HCT116 (cell line): ENCODE measurements at regions not wholly inside any gene's neighbourhood (a gene's known extent, or its start where the extent isn't known, plus 50 kb on each side); places are given as distances from the start of the nearest gene placed in this dataset.

Experiments used
- ATAC-seq: fragments of 200-7000 bp; cut with Tn5 transposase; 2 replicates; pipeline ENCODE4 v1.9.1; 2020; ENCODE audit warnings: mild to moderate bottlenecking, moderate library complexity
- BruUV-seq: library from RNA; stranded (reverse); fragments of 400-500 nt; replicated peaks from 2 replicates; lab custom pipeline; 2021; lab: Mats Ljungman, UMichigan
- CTCF ChIA-PET: fragments of 300-600 bp; sonication (Branson Sonifier 250); formaldehyde crosslinking; loops from one replicate; lab custom pipeline; 2021; ENCODE audit warnings: antibody characterized with exemption; lab: Charles Lee
- POLR2A ChIA-PET: fragments of 300-600, 350-600 bp; sonication (Branson Sonifier 250); formaldehyde crosslinking; loops from one replicate; lab custom pipeline; 2021; ENCODE audit warnings: antibody characterized with exemption; lab: Charles Lee
- RAD21 ChIA-PET, 2 experiments: fragments of 300-600 bp; sonication (Branson Sonifier 250); formaldehyde crosslinking; loops; one replicate each; lab custom pipeline; 2023; ENCODE audit warnings: low total read pairs in 2 of 2; ENCODE audit not compliant: uncharacterized antibody in 2 of 2, unreplicated experiment in 2 of 2, low non-redundant PET in 1 of 2; lab: Charles Lee
- DNase-seq: peaks from one replicate; pipeline ENCODE4 v3.0.0-alpha.2; 2010; ENCODE audit warnings: low read depth, low spot score
- H2AFZ ChIP-seq: fragments of 200-600 bp; shearing (Covaris generic), sonication (generic); 2 replicates; pipeline ENCODE4 v1.6.1; 2017; ENCODE audit warnings: low read depth, mixed run types, mixed read lengths, antibody characterized with exemption, low read length; ENCODE audit not compliant: poor library complexity, severe bottlenecking
- H3K27ac ChIP-seq: 2 replicates; pipeline ENCODE4 v1.5.1; 2012; ENCODE audit warnings: low read depth, low read length
- H3K27me3 ChIP-seq: fragments of 200-600 bp; sonication (generic); 2 replicates; pipeline ENCODE4 v1.6.1; 2016; ENCODE audit warnings: mixed run types, low read length, mixed read lengths; ENCODE audit not compliant: insufficient read depth
- H3K36me3 ChIP-seq, 2 experiments: fragments of 200-500 bp in 1 of 2; fragments of 200-600 bp in 1 of 2; sonication (Bioruptor generic) in 1 of 2; sonication (generic) in 1 of 2; 2 replicates each; pipeline versions ENCODE4 v1.5.1 to v1.6.1; 2014 to 2016; ENCODE audit warnings: low read length in 2 of 2, inconsistent platforms in 1 of 2, mixed read lengths in 1 of 2, mixed run types in 1 of 2; ENCODE audit not compliant: insufficient read depth in 2 of 2, control insufficient read depth in 1 of 2
- H3K4me1 ChIP-seq, 2 experiments: fragments of 200-600 bp in 1 of 2; sonication (generic) in 1 of 2; 2 replicates each; pipeline versions ENCODE4 v1.5.1 to v1.6.1; 2012 to 2017; ENCODE audit warnings: low read length in 2 of 2, inconsistent platforms in 1 of 2, mild to moderate bottlenecking in 1 of 2, mixed read lengths in 1 of 2, mixed run types in 1 of 2, moderate library complexity in 1 of 2; ENCODE audit not compliant: insufficient read depth in 2 of 2, control insufficient read depth in 1 of 2
- H3K4me2 ChIP-seq: fragments of 200-600 bp; sonication (generic); 2 replicates; pipeline ENCODE4 v1.6.1; 2017; ENCODE audit warnings: mixed run types, low read length, mixed read lengths
- H3K4me3 ChIP-seq, 2 experiments: fragments of 200-600 bp in 1 of 2; sonication (generic) in 1 of 2; replicated peaks in 1 of 2; 2 replicates each; pipeline ENCODE4 v1.5.1; 2011 to 2016; ENCODE audit warnings: low read length in 2 of 2, control low read depth in 1 of 2, low read depth in 1 of 2, mild to moderate bottlenecking in 1 of 2, mixed read lengths in 1 of 2, mixed run types in 1 of 2
- H3K79me2 ChIP-seq: fragments of 200-600 bp; sonication (generic); 2 replicates; pipeline ENCODE4 v1.6.1; 2017; ENCODE audit warnings: mild to moderate bottlenecking, mixed run types, low read length, moderate library complexity, mixed read lengths; ENCODE audit not compliant: insufficient read depth
- H3K9ac ChIP-seq: fragments of 200-600 bp; sonication (generic); 2 replicates; pipeline ENCODE4 v1.6.1; 2016; ENCODE audit warnings: low read length, mixed read lengths
- H3K9me2 ChIP-seq: fragments of 200-600 bp; sonication (generic), shearing (Covaris generic); 2 replicates; pipeline ENCODE4 v1.6.1; 2017; ENCODE audit warnings: mixed run types, mild to moderate bottlenecking, moderate library complexity; ENCODE audit not compliant: insufficient read depth
- H3K9me3 ChIP-seq, 2 experiments: fragments of 200-500 bp in 1 of 2; fragments of 200-600 bp in 1 of 2; sonication (Bioruptor generic) in 1 of 2; sonication (generic) in 1 of 2; 2 replicates each; pipeline ENCODE4 v1.6.1; 2014 to 2017; ENCODE audit warnings: low read length in 2 of 2, mixed read lengths in 2 of 2, inconsistent platforms in 1 of 2, low read depth in 1 of 2, mild to moderate bottlenecking in 1 of 2, mixed run types in 1 of 2, moderate library complexity in 1 of 2; ENCODE audit not compliant: control insufficient read depth in 1 of 2, insufficient read depth in 1 of 2
- H4K20me1 ChIP-seq: fragments of 200-600 bp; sonication (generic), shearing (Covaris generic); 2 replicates; pipeline ENCODE4 v1.6.1; 2017; ENCODE audit warnings: mixed run types, mild to moderate bottlenecking, moderate library complexity; ENCODE audit not compliant: insufficient read depth
- ATF3 ChIP-seq: IDR thresholded peaks from 2 replicates; pipeline ENCODE4 v1.6.1; 2012
- CBX3 ChIP-seq: IDR thresholded peaks from 2 replicates; pipeline ENCODE4 v1.6.1; 2012; ENCODE audit warnings: low read depth
- CTCF ChIP-seq, 3 experiments: fragments of 200-600 bp in 1 of 3; sonication (generic) in 1 of 3; IDR thresholded peaks in 2 of 3; conservative IDR thresholded peaks in 1 of 3; 2 replicates each; pipeline ENCODE4 v1.5.1; 2012 to 2017; ENCODE audit warnings: low read depth in 2 of 3, low read length in 2 of 3, antibody characterized with exemption in 1 of 3, borderline replicate concordance in 1 of 3, control low read depth in 1 of 3, mild to moderate bottlenecking in 1 of 3, mixed read lengths in 1 of 3, mixed run types in 1 of 3, moderate library complexity in 1 of 3; ENCODE audit not compliant: insufficient read depth in 1 of 3
- EGR1 ChIP-seq: IDR thresholded peaks from 2 replicates; pipeline ENCODE4 v1.6.1; 2012; ENCODE audit warnings: low read depth
- EZH2 ChIP-seq: fragments of 200-600 bp; sonication (generic); IDR thresholded peaks from 2 replicates; pipeline ENCODE4 v1.6.1; 2017; ENCODE audit warnings: antibody characterized with exemption, mixed run types
- FOSL1 ChIP-seq: IDR thresholded peaks from 2 replicates; pipeline ENCODE4 v1.6.1; 2012; ENCODE audit warnings: low read depth
- MAX ChIP-seq: IDR thresholded peaks from 2 replicates; pipeline ENCODE4 v1.6.1; 2012
- SP1 ChIP-seq: IDR thresholded peaks from 2 replicates; pipeline ENCODE4 v1.6.1; 2012; ENCODE audit warnings: low read depth
- SRF ChIP-seq: IDR thresholded peaks from 2 replicates; pipeline ENCODE4 v1.6.1; 2012; ENCODE audit warnings: low read depth
- TCF7L2 ChIP-seq: IDR thresholded peaks from 2 replicates; pipeline ENCODE4 v1.7.0; 2011; ENCODE audit warnings: borderline replicate concordance, inconsistent platforms; ENCODE audit not compliant: insufficient read depth, insufficient read length; ENCODE audit errors: extremely low read depth
- YY1 ChIP-seq: IDR thresholded peaks from 2 replicates; pipeline ENCODE4 v1.6.1; 2011; ENCODE audit warnings: low read length, low read depth, moderate library complexity, mild to moderate bottlenecking; ENCODE audit not compliant: insufficient replicate concordance; ENCODE audit errors: extremely low read depth
- ZNF274 ChIP-seq: fragments of 200-500 bp; sonication (Bioruptor generic); IDR thresholded peaks from 2 replicates; pipeline ENCODE4 v1.6.1; 2014; ENCODE audit warnings: mild to moderate bottlenecking, low read depth, low read length, inconsistent platforms
- intact Hi-C: fragments of 100-400 bp; cut with micrococcal nuclease; formaldehyde crosslinking; loops from 2 replicates; pipeline ENCODE4 v1.10.0; 2022

GRCh38 chr1:9428601-9429341, 110.5 kb upstream of the SLC25A33 start (continued):
- TF ChIP-seq YY1: peak; percentile 30
- no peak for TF ChIP-seq ATF3
- peak; percentile 98 for TF ChIP-seq SRF

- Histone ChIP-seq H3K4me1 (peaks cover 6 to 17% of the 10 kb centered on the region in 2 experiments; a peak in 3 of 4 replicates), H3K9me2 (no peaks in the 10 kb centered on the region), H4K20me1 (no peaks in the 10 kb centered on the region), H2AFZ (no peak overlapping the region), H3K9ac (peak overlapping the region; percentile 69), H3K4me3 (peak overlapping the region; percentile 60 to 67), H3K27me3 (no peaks in the 10 kb centered on the region), H3K4me2 (peak overlapping the region; percentile 91), H3K27ac (no peak overlapping the region), H3K9me3 (no peaks in the 10 kb centered on the region), H3K79me2 (no peaks in the 10 kb centered on the region), H3K36me3 (no peaks in the 10 kb centered on the region)
- ChIA-PET RAD21 (no interaction called here), CTCF (interaction anchor here (1.1 kb wide), 1 partner anchor 26 kb away, joined by 3 read pairs; no protein-coding TSS in a partner anchor), POLR2A (interaction anchor here (1.1 kb wide), 1 partner anchor 15 kb away, joined by 3 read pairs; no protein-coding TSS in a partner anchor)
- intact Hi-C loops: no loop called here
- BruUV-seq: TSS peak; percentile 98
- ATAC-seq: no peak; the same call in 1 of the 2 replicates
- DNase-seq: no peak
- TF ChIP-seq SRF (no peak), TCF7L2 (no peak), EZH2 (no peak), FOSL1 (no peak), EGR1 (no peak), ZNF274 (no peak), CBX3 (no peak), CTCF (IDR thresholded peaks at IDR 0.05 in 2 of 3, conservative IDR thresholded peaks at IDR 0.05 in 1 of 3; ENCODE audit: borderline replicate concordance in 1 of 3, insufficient read depth in 1 of 3, low read depth in 2 of 3, low read length in 2 of 3) (no peak), MAX (no peak), SP1 (no peak)
Measured at GRCh38 chr1:9429342-9429711, 109.9 kb upstream of the SLC25A33 start.
